Colonic mucosa (tissue), 4 donors: ENCODE measurements at regions not wholly inside any gene's neighbourhood (a gene's known extent, or its start where the extent isn't known, plus 50 kb on each side); places are given as distances from the start of the nearest gene placed in this dataset.

Source experiments
- DNase-seq: peaks from one replicate; pipeline ENCODE4 v3.0.0-alpha.2; 2020
- H3K27ac ChIP-seq: fragments of 200-600 bp; one replicate; pipeline ENCODE4 v1.8.0; 2021
- H3K27me3 ChIP-seq: fragments of 200-600 bp; one replicate; pipeline ENCODE4 v1.8.0; 2021
- H3K36me3 ChIP-seq: fragments of 200-600 bp; one replicate; pipeline ENCODE4 v1.8.0; 2021
- H3K4me1 ChIP-seq: fragments of 200-600 bp; one replicate; pipeline ENCODE4 v1.8.0; 2021; ENCODE audit warnings: mild to moderate bottlenecking
- H3K4me3 ChIP-seq: fragments of 200-600 bp; one replicate; pipeline ENCODE4 v1.8.0; 2021
- H3K9ac ChIP-seq, 2 donors: one replicate each; pipeline ENCODE4 v1.7.0; 2013; ENCODE audit warnings: control low read depth in 2 of 2, low read depth in 2 of 2, low read length in 2 of 2
- H3K9me3 ChIP-seq: fragments of 200-600 bp; one replicate; pipeline ENCODE4 v1.8.0; 2021
- CTCF ChIP-seq: fragments of 200-600 bp; IDR thresholded peaks from one replicate; pipeline ENCODE4 v1.8.0; 2022; ENCODE audit warnings: antibody characterized with exemption, mild to moderate bottlenecking
- intact Hi-C: fragments of 100-400 bp; cut with DNase I; formaldehyde crosslinking; loops from one replicate; pipeline ENCODE4 v1.14.1; 2022
- donor health status: healthy.
- donor health status: DM: no; HTN: no; CAD: no.
- donor health status: DM: no; HTN: no; CAD: no.

- Histone ChIP-seq H3K4me1 (no peaks in the 10 kb centered on the region), H3K27me3 (no peaks in the 10 kb centered on the region), H3K9ac (no peak overlapping the region), H3K27ac (no peak overlapping the region), H3K9me3 (no peaks in the 10 kb centered on the region), H3K36me3 (no peaks in the 10 kb centered on the region), H3K4me3 (no peak overlapping the region)
- TF ChIP-seq CTCF: no peak
- no peak for DNase-seq
- intact Hi-C loops: no loop called here
These were observed 517.0 kb upstream of the SOX11 start for GRCh38 chr2:5175231-5175630.

DNA sequence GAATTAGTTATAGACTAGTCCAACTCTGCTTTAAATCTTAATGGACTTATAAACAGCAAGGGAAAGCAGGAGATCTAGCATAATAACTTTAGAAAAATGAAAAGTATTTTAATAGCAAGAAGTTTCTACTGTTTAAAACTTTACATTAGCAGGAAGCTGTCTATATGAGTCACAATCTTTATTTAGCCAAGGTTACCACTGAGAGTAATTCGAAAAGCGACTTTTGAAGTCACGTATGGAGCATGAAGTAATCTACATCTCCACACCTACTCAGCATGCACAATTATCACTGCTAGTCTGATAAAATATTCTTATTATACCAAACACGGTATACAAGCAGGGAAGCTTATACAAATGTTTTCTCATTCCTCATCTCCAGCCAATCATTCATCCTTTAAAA, 515.4 kb upstream of the SOX11 start:
- no peaks in the 10 kb centered on the region for H3K9me3 ChIP-seq
- no peak overlapping the region for H3K27ac ChIP-seq
- H3K27me3 ChIP-seq: no peaks in the 10 kb centered on the region
- H3K4me1 ChIP-seq: no peaks in the 10 kb centered on the region
- intact Hi-C loops: no loop called here
- H3K36me3 ChIP-seq: no peaks in the 10 kb centered on the region
- H3K9ac ChIP-seq: no peak overlapping the region
- TF ChIP-seq CTCF: no peak
- no peak for DNase-seq
- H3K4me3 ChIP-seq: no peak overlapping the region

GRCh38 chr2:5183031-5183430, 509.2 kb upstream of the SOX11 start:
- no peak for TF ChIP-seq CTCF
- H3K36me3 ChIP-seq: no peaks in the 10 kb centered on the region
- no peak overlapping the region for H3K4me3 ChIP-seq
- DNase-seq: no peak
- H3K9me3 ChIP-seq: no peaks in the 10 kb centered on the region
- intact Hi-C loops: no loop called here
- no peak overlapping the region for H3K27ac ChIP-seq
- H3K4me1 ChIP-seq: no peaks in the 10 kb centered on the region
- no peak overlapping the region for H3K9ac ChIP-seq
- H3K27me3 ChIP-seq: no peaks in the 10 kb centered on the region

- intact Hi-C loops: no loop called here
- TF ChIP-seq CTCF: no peak
These were observed 504.9 kb upstream of the SOX11 start for GRCh38 chr2:5187283-5187682.

GRCh38 chr2:5188636-5189035, 503.5 kb upstream of the SOX11 start:
- Histone ChIP-seq H3K9me3 (no peaks in the 10 kb centered on the region), H3K4me1 (no peaks in the 10 kb centered on the region), H3K4me3 (no peak overlapping the region), H3K27me3 (no peaks in the 10 kb centered on the region), H3K36me3 (no peaks in the 10 kb centered on the region), H3K27ac (no peak overlapping the region), H3K9ac (no peak overlapping the region)
- DNase-seq: no peak
- intact Hi-C loops: no loop called here
- no peak for TF ChIP-seq CTCF

More at GRCh38 chr2:5187283-5187682, 504.9 kb upstream of the SOX11 start:
- no peak overlapping the region for H3K9ac ChIP-seq
- H3K9me3 ChIP-seq: no peaks in the 10 kb centered on the region
- no peak for DNase-seq
- H3K27ac ChIP-seq: no peak overlapping the region
- no peaks in the 10 kb centered on the region for H3K27me3 ChIP-seq
- no peak overlapping the region for H3K4me3 ChIP-seq
- H3K36me3 ChIP-seq: no peaks in the 10 kb centered on the region
- H3K4me1 ChIP-seq: no peaks in the 10 kb centered on the region

DNA sequence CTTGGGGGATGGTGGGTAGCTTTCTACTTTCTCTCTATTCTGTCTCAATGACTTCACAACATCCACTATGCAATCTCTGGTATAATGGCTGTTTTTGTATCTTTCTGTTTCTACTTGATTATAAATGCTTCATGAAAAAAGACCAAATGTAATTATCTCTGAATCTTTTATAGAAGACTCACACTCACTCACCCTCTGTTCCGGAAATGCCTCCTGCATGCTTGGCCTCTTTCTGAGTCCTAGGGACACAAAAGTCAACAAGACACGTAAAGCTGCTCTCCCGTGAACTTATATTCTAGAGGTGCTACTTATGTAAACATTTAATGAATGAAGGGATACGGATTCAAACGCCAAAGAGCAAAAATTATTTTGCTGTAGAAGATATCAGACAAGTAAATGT, 502.2 kb upstream of the SOX11 start:
- Histone ChIP-seq H3K27me3 (no peaks in the 10 kb centered on the region), H3K9me3 (no peaks in the 10 kb centered on the region), H3K4me3 (no peak overlapping the region), H3K27ac (no peak overlapping the region), H3K9ac (no peak overlapping the region), H3K36me3 (no peaks in the 10 kb centered on the region), H3K4me1 (no peaks in the 10 kb centered on the region)
- intact Hi-C loops: no loop called here
- DNase-seq: no peak
- TF ChIP-seq CTCF: no peak
